CD8-positive, alpha-beta memory T cell (primary cell): ENCODE measurements at regions not wholly inside any gene's neighbourhood (a gene's known extent, or its start where the extent isn't known, plus 50 kb on each side); places are given as distances from the start of the nearest gene placed in this dataset.

Source experiments
- CTCF ChIA-PET: fragments of 350-600 bp; sonication (Branson Sonifier 250); formaldehyde crosslinking; loops from one replicate; lab custom pipeline; 2021; ENCODE audit warnings: antibody characterized with exemption; lab: Charles Lee
- POLR2A ChIA-PET: fragments of 350-600 bp; sonication (Branson Sonifier 250); formaldehyde crosslinking; loops from one replicate; lab custom pipeline; 2021; ENCODE audit warnings: antibody characterized with exemption; lab: Charles Lee
- DNase-seq, 5 donors: peaks; one replicate each; pipeline versions ENCODE4 v3.0.0 to v3.0.0-alpha.2; 2020 to 2022; ENCODE audit warnings: mixed read lengths in 1 of 5
- H3K27ac ChIP-seq: one replicate; pipeline ENCODE4 v1.7.0; 2013; ENCODE audit warnings: low read depth, mild to moderate bottlenecking, low read length, moderate library complexity
- H3K27me3 ChIP-seq: 2 replicates; pipeline ENCODE4 v1.7.0; 2013; ENCODE audit warnings: low read length, mild to moderate bottlenecking; ENCODE audit not compliant: insufficient read depth, poor library complexity, severe bottlenecking
- H3K36me3 ChIP-seq: 2 replicates; pipeline ENCODE4 v1.7.0; 2013; ENCODE audit warnings: mild to moderate bottlenecking, low read length, moderate library complexity; ENCODE audit not compliant: insufficient read depth
- H3K4me1 ChIP-seq: 2 replicates; pipeline ENCODE4 v1.7.0; 2013; ENCODE audit warnings: mild to moderate bottlenecking, low read length, moderate library complexity; ENCODE audit not compliant: insufficient read depth
- H3K4me3 ChIP-seq: 2 replicates; pipeline ENCODE4 v1.7.0; 2013; ENCODE audit warnings: mild to moderate bottlenecking, low read length
- H3K9me3 ChIP-seq: 2 replicates; pipeline ENCODE4 v1.7.0; 2013; ENCODE audit warnings: mild to moderate bottlenecking, low read length
- H3K27ac Mint-ChIP-seq, 8 donors: one replicate each; pipeline ENCODE4 v1.8.0; 2020 to 2021; ENCODE audit warnings: mixed read lengths in 8 of 8, mild to moderate bottlenecking in 6 of 8, inconsistent platforms in 3 of 8, moderate library complexity in 3 of 8
- H3K27me3 Mint-ChIP-seq, 2 donors: one replicate each; pipeline ENCODE4 v1.8.0; 2020 to 2021; ENCODE audit warnings: mixed read lengths in 2 of 2, mild to moderate bottlenecking in 1 of 2, moderate library complexity in 1 of 2
- H3K36me3 Mint-ChIP-seq, 3 donors: one replicate each; pipeline ENCODE4 v1.8.0; 2020 to 2021; ENCODE audit warnings: mixed read lengths in 3 of 3, inconsistent platforms in 1 of 3, mild to moderate bottlenecking in 1 of 3
- H3K4me1 Mint-ChIP-seq, 3 donors: one replicate each; pipeline ENCODE4 v1.8.0; 2020 to 2021; ENCODE audit warnings: mixed read lengths in 3 of 3, inconsistent platforms in 1 of 3, mild to moderate bottlenecking in 1 of 3
- H3K4me3 Mint-ChIP-seq, 7 donors: one replicate each; pipeline ENCODE4 v1.8.0; 2020 to 2021; ENCODE audit warnings: mixed read lengths in 7 of 7, mild to moderate bottlenecking in 6 of 7, moderate library complexity in 4 of 7, inconsistent platforms in 2 of 7
- H3K9me3 Mint-ChIP-seq, 5 donors: one replicate each; pipeline ENCODE4 v1.8.0; 2020 to 2022; ENCODE audit warnings: mixed read lengths in 5 of 5, mild to moderate bottlenecking in 3 of 5, moderate library complexity in 2 of 5, inconsistent platforms in 1 of 5

DNA sequence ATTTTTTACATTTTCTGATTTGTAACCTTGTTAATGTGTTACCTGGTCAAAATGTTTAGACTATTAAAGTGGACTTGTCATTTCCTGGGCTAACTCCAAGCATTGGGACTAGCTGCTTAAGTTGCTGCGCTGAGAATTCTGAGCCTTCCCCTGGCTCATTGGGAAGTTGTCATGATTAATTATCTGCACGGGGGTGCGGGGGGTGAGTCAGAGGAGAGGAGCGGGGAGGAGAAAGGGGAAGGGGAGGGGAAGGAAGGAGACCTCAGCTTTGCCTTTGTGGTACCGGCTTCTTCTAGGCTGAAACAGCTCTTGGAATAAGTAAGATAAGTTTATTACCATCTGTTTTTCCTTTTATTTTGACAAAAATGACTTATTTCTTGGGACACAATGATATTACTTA, 52.9 kb upstream of the APCDD1 start:
- no peaks in the 10 kb centered on the region for H3K27me3 ChIP-seq
- H3K27ac Mint-ChIP-seq = no peak overlapping the region

DNA sequence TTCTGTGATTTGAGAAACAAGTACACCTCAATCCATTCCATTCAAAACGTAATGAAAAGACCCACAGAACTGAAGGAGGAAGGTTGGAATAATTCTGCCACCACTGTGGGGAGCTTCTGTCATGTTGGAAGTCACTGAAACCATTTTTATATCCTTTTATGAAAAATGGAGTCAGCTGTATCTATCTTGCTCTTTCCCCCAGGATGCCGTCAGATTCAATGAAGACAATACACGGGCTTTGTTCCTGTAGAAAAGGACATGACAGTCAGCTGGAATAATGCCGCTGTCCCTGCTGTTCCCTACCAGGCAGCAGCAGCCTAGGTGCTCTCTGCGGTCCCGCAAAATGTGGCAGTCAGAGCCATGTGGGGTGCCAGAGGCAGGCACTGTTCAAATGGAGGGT, 52.5 kb upstream of the APCDD1 start:
- no peaks in the 10 kb centered on the region for H3K4me1 ChIP-seq
- Mint-ChIP-seq H3K9me3 (no peaks in the 10 kb centered on the region), H3K27me3 (no peaks in the 10 kb centered on the region), H3K4me1 (no peaks in the 10 kb centered on the region), H3K4me3 (no peak overlapping the region), H3K27ac (no peak overlapping the region), H3K36me3 (no peaks in the 10 kb centered on the region)
- no peaks in the 10 kb centered on the region for H3K27me3 ChIP-seq
- no peaks in the 10 kb centered on the region for H3K36me3 ChIP-seq
- no peak overlapping the region for H3K4me3 ChIP-seq
- ChIA-PET POLR2A (no interaction called here), CTCF (no interaction called here)
- no peak overlapping the region for H3K27ac ChIP-seq
- H3K9me3 ChIP-seq = no peaks in the 10 kb centered on the region
- DNase-seq = no peak

More for the DNA sequence above, 52.9 kb upstream of the APCDD1 start:
- Histone ChIP-seq H3K9me3 (no peaks in the 10 kb centered on the region), H3K27ac (no peak overlapping the region), H3K4me3 (no peak overlapping the region), H3K36me3 (no peaks in the 10 kb centered on the region), H3K4me1 (no peaks in the 10 kb centered on the region)
- no peaks in the 10 kb centered on the region for H3K36me3 Mint-ChIP-seq
- DNase-seq = no peak
- H3K4me3 Mint-ChIP-seq = no peak overlapping the region
- no peaks in the 10 kb centered on the region for H3K9me3 Mint-ChIP-seq
- no peaks in the 10 kb centered on the region for H3K4me1 Mint-ChIP-seq
- H3K27me3 Mint-ChIP-seq = no peaks in the 10 kb centered on the region
- POLR2A ChIA-PET = no interaction called here
- CTCF ChIA-PET = no interaction called here

DNA sequence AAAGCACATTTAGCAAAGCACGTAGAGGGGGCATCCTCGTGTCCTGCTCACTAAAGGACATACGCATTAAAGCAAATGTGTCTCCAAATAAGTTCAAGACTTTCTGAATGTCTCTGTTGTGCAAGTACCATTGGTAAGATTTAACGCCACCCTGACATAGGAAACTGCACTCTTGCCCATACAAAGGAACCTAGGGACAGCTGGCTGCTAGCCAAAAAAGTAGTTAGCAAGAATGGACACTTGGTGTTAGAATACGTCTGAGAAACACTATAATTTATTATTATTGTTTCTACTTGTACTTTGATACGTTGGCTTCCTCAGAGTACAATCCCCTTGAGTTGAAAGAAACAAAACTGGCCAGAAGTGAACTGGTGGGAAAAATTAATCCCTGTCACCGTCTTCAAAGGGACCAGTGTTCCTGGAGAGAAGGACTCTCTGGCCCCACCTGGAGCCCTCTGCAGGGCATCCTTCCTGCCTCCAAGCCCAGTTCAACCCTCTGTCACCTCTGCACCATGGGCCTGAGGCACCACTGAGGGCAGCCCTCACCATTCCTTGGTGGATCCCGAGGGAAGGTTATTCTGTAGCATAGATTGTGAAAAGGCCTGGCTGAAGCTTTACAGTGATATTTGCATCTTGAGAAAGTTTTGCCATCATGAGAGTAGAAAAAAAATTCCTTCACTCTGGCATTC, 51.4 kb upstream of the APCDD1 start:
- Mint-ChIP-seq H3K36me3 (no peaks in the 10 kb centered on the region), H3K4me1 (no peaks in the 10 kb centered on the region), H3K4me3 (no peak overlapping the region), H3K27ac (no peak overlapping the region), H3K27me3 (no peaks in the 10 kb centered on the region), H3K9me3 (no peaks in the 10 kb centered on the region)
- POLR2A ChIA-PET = no interaction called here
- Histone ChIP-seq H3K4me1 (no peaks in the 10 kb centered on the region), H3K9me3 (no peaks in the 10 kb centered on the region), H3K36me3 (no peaks in the 10 kb centered on the region), H3K27me3 (no peaks in the 10 kb centered on the region), H3K27ac (no peak overlapping the region), H3K4me3 (no peak overlapping the region)
- CTCF ChIA-PET = no interaction called here
- DNase-seq = no peak

DNA sequence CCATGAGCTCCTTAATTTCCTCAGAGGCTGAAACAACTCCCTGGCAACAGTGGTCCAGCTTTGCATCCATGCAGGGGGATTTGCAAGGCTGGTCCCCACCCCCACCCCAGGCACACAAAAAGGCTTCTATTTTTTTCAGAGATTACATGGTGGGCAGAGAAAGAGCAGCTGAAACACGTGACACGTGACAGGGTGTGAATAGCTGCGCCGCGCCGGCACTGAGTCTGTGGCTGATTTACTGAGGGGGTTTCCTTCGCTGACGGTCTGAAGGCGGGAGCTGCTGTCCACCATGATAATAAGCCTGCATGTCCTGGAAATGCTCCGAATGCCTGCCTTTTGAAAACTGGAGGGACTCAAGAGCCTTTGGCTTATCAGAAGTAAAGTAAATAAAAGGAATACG, 50.7 kb upstream of the APCDD1 start:
- DNase-seq = no peak
- no peaks in the 10 kb centered on the region for H3K9me3 ChIP-seq
- no peak overlapping the region for H3K27ac ChIP-seq
- no peaks in the 10 kb centered on the region for H3K9me3 Mint-ChIP-seq
- peaks cover 0 to 2% of the 10 kb centered on the region in 2 donors for H3K27me3 Mint-ChIP-seq
- H3K36me3 ChIP-seq = no peaks in the 10 kb centered on the region
- no peak overlapping the region for H3K27ac Mint-ChIP-seq
- no peaks in the 10 kb centered on the region for H3K4me1 Mint-ChIP-seq
- no peaks in the 10 kb centered on the region for H3K27me3 ChIP-seq
- H3K4me3 ChIP-seq = no peak overlapping the region
- H3K4me1 ChIP-seq = no peaks in the 10 kb centered on the region
- H3K36me3 Mint-ChIP-seq = no peaks in the 10 kb centered on the region
- CTCF ChIA-PET = no interaction called here
- no peak overlapping the region for H3K4me3 Mint-ChIP-seq
- POLR2A ChIA-PET = no interaction called here

DNA sequence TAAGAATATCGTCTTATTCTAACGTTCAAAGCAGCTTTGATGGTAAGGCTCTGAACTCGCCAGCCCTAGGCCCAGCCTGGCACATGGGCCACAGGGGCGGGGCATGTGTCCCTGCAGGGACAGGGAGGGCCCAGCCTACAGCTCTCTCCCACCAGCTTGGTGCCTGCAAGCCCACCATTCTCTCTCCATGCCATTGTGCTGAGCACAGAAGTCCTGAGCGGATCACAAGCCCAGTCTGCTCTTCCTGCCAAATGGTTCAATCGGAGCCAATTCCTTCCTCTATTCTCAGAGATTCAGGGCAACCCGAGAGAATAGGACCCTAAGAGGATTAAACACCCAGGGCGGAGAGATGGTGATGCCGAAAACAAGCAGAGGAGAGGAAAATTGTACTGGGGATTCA, 50.3 kb upstream of the APCDD1 start:
- Histone ChIP-seq H3K36me3 (no peaks in the 10 kb centered on the region), H3K4me3 (no peak overlapping the region), H3K27me3 (no peaks in the 10 kb centered on the region), H3K27ac (no peak overlapping the region), H3K4me1 (no peaks in the 10 kb centered on the region), H3K9me3 (no peaks in the 10 kb centered on the region)
- Mint-ChIP-seq H3K36me3 (no peaks in the 10 kb centered on the region), H3K27ac (no peak overlapping the region), H3K4me1 (no peaks in the 10 kb centered on the region), H3K9me3 (no peaks in the 10 kb centered on the region), H3K27me3 (peaks cover 0 to 2% of the 10 kb centered on the region in 2 donors), H3K4me3 (no peak overlapping the region)
- ChIA-PET POLR2A (no interaction called here), CTCF (no interaction called here)
- DNase-seq = no peak
